ENCODE measurements at regions not wholly inside any gene's neighbourhood (a gene's known extent, or its start where the extent isn't known, plus 50 kb on each side); places are given as distances from the start of the nearest gene placed in this dataset.

GRCh38 chr11:92846491-92847125, 122.8 kb upstream of the MTNR1B start:
- H3K4me1 ChIP-seq (ENCODE audit: insufficient read depth, low read length), result peaks cover 3% of the 10 kb centered on the region
- ATAC-seq (ENCODE audit: insufficient read depth, low read depth), result no peak
- no peaks in the 10 kb centered on the region for H3K36me3 ChIP-seq (ENCODE audit: insufficient read depth, low read length)
- H2AFZ ChIP-seq (ENCODE audit: low read depth, low read length), result no peak overlapping the region
- H3K79me2 ChIP-seq (ENCODE audit: insufficient read depth, low read length), result no peaks in the 10 kb centered on the region
- DNase-seq, result no peak
- no peak overlapping the region for H3K9ac ChIP-seq (ENCODE audit: low read depth, low read length)
- no peak overlapping the region for H3K4me3 ChIP-seq (ENCODE audit: low read depth in 1 of 2, low read length in 2 of 2)
- no peaks in the 10 kb centered on the region for H3K27me3 ChIP-seq (ENCODE audit: insufficient read depth, low read length, poor library complexity)
- H3K9me3 ChIP-seq (ENCODE audit: insufficient read depth, low read length, severe bottlenecking), result no peaks in the 10 kb centered on the region
- H4K20me1 ChIP-seq (ENCODE audit: insufficient read depth, low read length), result no peaks in the 10 kb centered on the region
- H3K27ac ChIP-seq (ENCODE audit: low read length), result no peak overlapping the region
- no peak for TF ChIP-seq EZH2 (IDR thresholded peaks at IDR 0.05; ENCODE audit: borderline replicate concordance, low read depth, low read length, severe bottlenecking)
- TF ChIP-seq CTCF (IDR thresholded peaks at IDR 0.05; ENCODE audit: borderline replicate concordance, extremely low read depth, low read length, poor library complexity, severe bottlenecking), result no peak
- no peak overlapping the region for H3K4me2 ChIP-seq (ENCODE audit: insufficient read depth, low read length)

GRCh38 chr11:92848578-92848977, 120.9 kb upstream of the MTNR1B start:
- Histone ChIP-seq H3K27me3 (ENCODE audit: insufficient read depth, low read length, poor library complexity) (no peaks in the 10 kb centered on the region), H2AFZ (ENCODE audit: low read depth, low read length) (no peak overlapping the region), H3K4me3 (ENCODE audit: low read depth in 1 of 2, low read length in 2 of 2) (no peak overlapping the region), H3K4me1 (ENCODE audit: insufficient read depth, low read length) (peaks cover 6% of the 10 kb centered on the region), H3K9me3 (ENCODE audit: insufficient read depth, low read length, severe bottlenecking) (no peaks in the 10 kb centered on the region), H3K27ac (ENCODE audit: low read length) (no peak overlapping the region), H4K20me1 (ENCODE audit: insufficient read depth, low read length) (no peaks in the 10 kb centered on the region), H3K36me3 (ENCODE audit: insufficient read depth, low read length) (no peaks in the 10 kb centered on the region), H3K9ac (ENCODE audit: low read depth, low read length) (no peak overlapping the region), H3K4me2 (ENCODE audit: insufficient read depth, low read length) (no peak overlapping the region), H3K79me2 (ENCODE audit: insufficient read depth, low read length) (no peaks in the 10 kb centered on the region)
- TF ChIP-seq CTCF (IDR thresholded peaks at IDR 0.05; ENCODE audit: borderline replicate concordance, extremely low read depth, low read length, poor library complexity, severe bottlenecking) (no peak), EZH2 (IDR thresholded peaks at IDR 0.05; ENCODE audit: borderline replicate concordance, low read depth, low read length, severe bottlenecking) (no peak)
- ATAC-seq (ENCODE audit: insufficient read depth, low read depth), result no peak
- no peak for DNase-seq

- Histone ChIP-seq H3K4me2 (ENCODE audit: insufficient read depth, low read length) (no peak overlapping the region), H3K27me3 (ENCODE audit: insufficient read depth, low read length, poor library complexity) (no peaks in the 10 kb centered on the region), H3K4me1 (ENCODE audit: insufficient read depth, low read length) (peaks cover 11% of the 10 kb centered on the region), H3K4me3 (ENCODE audit: low read depth in 1 of 2, low read length in 2 of 2) (no peak overlapping the region), H3K36me3 (ENCODE audit: insufficient read depth, low read length) (no peaks in the 10 kb centered on the region), H4K20me1 (ENCODE audit: insufficient read depth, low read length) (no peaks in the 10 kb centered on the region), H3K79me2 (ENCODE audit: insufficient read depth, low read length) (no peaks in the 10 kb centered on the region), H3K9me3 (ENCODE audit: insufficient read depth, low read length, severe bottlenecking) (no peaks in the 10 kb centered on the region), H2AFZ (ENCODE audit: low read depth, low read length) (no peak overlapping the region), H3K27ac (ENCODE audit: low read length) (no peak overlapping the region), H3K9ac (ENCODE audit: low read depth, low read length) (no peak overlapping the region)
- DNase-seq (no peak), ATAC-seq (ENCODE audit: insufficient read depth, low read depth) (no peak)
- TF ChIP-seq CTCF (IDR thresholded peaks at IDR 0.05; ENCODE audit: borderline replicate concordance, extremely low read depth, low read length, poor library complexity, severe bottlenecking) (no peak), EZH2 (IDR thresholded peaks at IDR 0.05; ENCODE audit: borderline replicate concordance, low read depth, low read length, severe bottlenecking) (no peak)
Observed at GRCh38 chr11:92850296-92850826, 119.1 kb upstream of the MTNR1B start.
